ENCODE measurements at regions not wholly inside any gene's neighbourhood (a gene's known extent, or its start where the extent isn't known, plus 50 kb on each side); places are given as distances from the start of the nearest gene placed in this dataset.

GRCh38 chr2:150066490-150066889, 421.0 kb downstream of the RND3 start:
- TF ChIP-seq CTCF (conservative IDR thresholded peaks at IDR 0.05) (no peak), ZFX (IDR thresholded peaks at IDR 0.05) (no peak)

Measured in C4-2B (cell line).